ENCODE measurements at regions not wholly inside any gene's neighbourhood (a gene's known extent, or its start where the extent isn't known, plus 50 kb on each side); places are given as distances from the start of the nearest gene placed in this dataset.
"Not testable (repeated sequence)": the region's sequence is repeated elsewhere in the genome, so short reads cannot be mapped to it uniquely, and the experiment has no call there.

DNA sequence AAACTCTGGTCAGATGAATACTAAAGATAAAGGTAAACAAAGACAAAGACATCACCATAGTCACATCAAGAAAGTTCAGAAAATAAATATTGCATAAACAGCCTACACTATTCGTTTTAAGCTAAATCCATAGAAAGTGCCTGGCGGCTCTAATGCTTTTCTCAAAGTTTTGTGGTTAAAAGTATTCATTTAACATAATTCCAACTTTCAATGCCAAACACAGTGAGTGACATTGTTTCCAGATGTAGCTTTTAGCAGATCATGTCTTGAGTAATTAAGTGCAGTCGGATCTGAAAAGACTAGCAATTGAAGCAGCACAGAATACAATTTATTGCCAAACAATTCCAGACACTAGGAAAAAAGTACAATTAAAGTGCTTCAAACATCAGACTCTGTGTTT, 287.1 kb upstream of the ADGRL3 start:
- no peak overlapping the region for H3K4me3 Mint-ChIP-seq
- ATAC-seq (ENCODE audit: low read depth): no peak
- no peaks in the 10 kb centered on the region for H3K27me3 Mint-ChIP-seq
- intact Hi-C loops (cut with micrococcal nuclease): no loop called here
- H3K36me3 Mint-ChIP-seq (ENCODE audit: low read depth): no peaks in the 10 kb centered on the region
- H3K9me3 Mint-ChIP-seq: peaks cover 7% of the 10 kb centered on the region
- ChIA-PET POLR2A (no interaction called here), CTCF (no interaction called here)
- no peak overlapping the region for H3K27ac Mint-ChIP-seq
- DNase-seq: no peak
- no peaks in the 10 kb centered on the region for H3K4me1 Mint-ChIP-seq
- TF ChIP-seq, protein P1, sequence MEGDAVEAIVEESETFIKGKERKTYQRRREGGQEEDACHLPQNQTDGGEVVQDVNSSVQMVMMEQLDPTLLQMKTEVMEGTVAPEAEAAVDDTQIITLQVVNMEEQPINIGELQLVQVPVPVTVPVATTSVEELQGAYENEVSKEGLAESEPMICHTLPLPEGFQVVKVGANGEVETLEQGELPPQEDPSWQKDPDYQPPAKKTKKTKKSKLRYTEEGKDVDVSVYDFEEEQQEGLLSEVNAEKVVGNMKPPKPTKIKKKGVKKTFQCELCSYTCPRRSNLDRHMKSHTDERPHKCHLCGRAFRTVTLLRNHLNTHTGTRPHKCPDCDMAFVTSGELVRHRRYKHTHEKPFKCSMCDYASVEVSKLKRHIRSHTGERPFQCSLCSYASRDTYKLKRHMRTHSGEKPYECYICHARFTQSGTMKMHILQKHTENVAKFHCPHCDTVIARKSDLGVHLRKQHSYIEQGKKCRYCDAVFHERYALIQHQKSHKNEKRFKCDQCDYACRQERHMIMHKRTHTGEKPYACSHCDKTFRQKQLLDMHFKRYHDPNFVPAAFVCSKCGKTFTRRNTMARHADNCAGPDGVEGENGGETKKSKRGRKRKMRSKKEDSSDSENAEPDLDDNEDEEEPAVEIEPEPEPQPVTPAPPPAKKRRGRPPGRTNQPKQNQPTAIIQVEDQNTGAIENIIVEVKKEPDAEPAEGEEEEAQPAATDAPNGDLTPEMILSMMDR (IDR thresholded peaks at IDR 0.05): no peak

DNA sequence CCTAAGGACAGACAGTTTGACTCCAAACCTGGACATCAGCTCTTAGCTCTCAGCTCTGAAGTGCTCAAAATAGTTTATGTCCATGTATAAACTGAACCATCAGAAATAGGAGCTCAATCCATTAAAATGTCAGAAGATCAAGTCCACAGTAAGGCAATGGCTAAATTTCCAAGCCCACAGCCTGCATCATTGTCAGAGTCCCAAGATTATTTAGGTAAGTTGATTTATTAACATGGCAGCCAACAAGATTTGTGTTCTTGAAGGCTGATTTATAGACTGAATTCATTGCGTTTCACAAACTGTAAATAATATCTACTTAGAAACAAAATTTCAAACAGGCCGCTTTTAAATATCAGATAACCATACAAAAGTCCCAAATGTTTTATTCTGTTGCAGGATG, 286.5 kb upstream of the ADGRL3 start:
- H3K27me3 Mint-ChIP-seq: no peaks in the 10 kb centered on the region
- ATAC-seq (ENCODE audit: low read depth) (no peak), DNase-seq (no peak)
- TF ChIP-seq, protein P1 (IDR thresholded peaks at IDR 0.05): no peak
- no peaks in the 10 kb centered on the region for H3K4me1 Mint-ChIP-seq
- ChIA-PET CTCF (no interaction called here), POLR2A (no interaction called here)
- H3K27ac Mint-ChIP-seq: no peak overlapping the region
- no peaks in the 10 kb centered on the region for H3K36me3 Mint-ChIP-seq (ENCODE audit: low read depth)
- intact Hi-C loops (cut with micrococcal nuclease): no loop called here
- no peak overlapping the region for H3K4me3 Mint-ChIP-seq
- H3K9me3 Mint-ChIP-seq: peaks cover 7% of the 10 kb centered on the region

DNA sequence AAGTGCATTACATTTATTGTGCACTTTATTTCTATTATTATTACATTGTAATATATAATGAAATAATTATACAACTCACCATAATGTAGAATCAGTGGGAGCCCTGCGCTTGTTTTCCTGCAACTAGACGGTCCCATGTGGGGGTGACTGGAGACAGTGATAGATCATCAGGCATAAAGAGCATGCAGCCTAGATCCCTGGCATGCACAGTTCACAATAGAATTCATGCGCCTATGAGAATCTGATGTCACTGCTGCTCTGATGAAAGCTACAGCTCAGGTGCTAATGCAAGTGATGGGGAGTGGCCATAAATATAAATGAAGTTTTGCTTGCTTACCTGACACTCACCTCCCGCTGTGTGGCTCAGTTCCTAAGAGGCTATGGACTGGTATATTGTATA, 278.4 kb upstream of the ADGRL3 start:
- DNase-seq; H3K4me1 Mint-ChIP-seq; H3K27me3 Mint-ChIP-seq; H3K9me3 Mint-ChIP-seq; CTCF ChIA-PET; POLR2A ChIA-PET; intact Hi-C loops (cut with micrococcal nuclease); H3K4me3 Mint-ChIP-seq; H3K27ac Mint-ChIP-seq; ATAC-seq (ENCODE audit: low read depth); H3K36me3 Mint-ChIP-seq (ENCODE audit: low read depth): not testable (repeated sequence)

DNA sequence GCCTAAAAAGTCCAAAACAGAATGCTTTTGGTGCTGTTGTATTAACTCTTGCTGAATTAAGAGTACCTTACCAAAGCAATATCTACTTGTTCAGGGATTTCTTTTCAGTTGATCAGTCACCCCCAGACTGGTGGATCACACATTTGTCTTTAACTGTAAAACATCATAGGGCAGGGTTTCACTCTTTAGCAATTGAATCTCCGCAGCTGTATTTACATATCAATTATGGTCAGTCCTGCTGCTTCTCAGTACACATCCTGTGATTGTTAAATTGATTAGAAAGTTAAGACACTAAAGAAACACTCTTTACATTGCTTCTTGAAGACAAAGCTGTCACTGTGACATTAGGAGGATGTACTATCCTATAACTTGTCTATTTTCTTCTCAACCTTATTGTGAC, 277.1 kb upstream of the ADGRL3 start:
- POLR2A ChIA-PET: no interaction called here
- intact Hi-C loops (cut with micrococcal nuclease): no loop called here
- Mint-ChIP-seq H3K36me3 (ENCODE audit: low read depth) (no peaks in the 10 kb centered on the region), H3K4me3 (no peak overlapping the region), H3K27ac (no peak overlapping the region), H3K27me3 (no peaks in the 10 kb centered on the region), H3K4me1 (no peaks in the 10 kb centered on the region), H3K9me3 (peaks cover 2% of the 10 kb centered on the region)
- CTCF ChIA-PET: no interaction called here
- ATAC-seq (ENCODE audit: low read depth) (no peak), DNase-seq (no peak)
- TF ChIP-seq, protein P1 (IDR thresholded peaks at IDR 0.05): no peak

DNA sequence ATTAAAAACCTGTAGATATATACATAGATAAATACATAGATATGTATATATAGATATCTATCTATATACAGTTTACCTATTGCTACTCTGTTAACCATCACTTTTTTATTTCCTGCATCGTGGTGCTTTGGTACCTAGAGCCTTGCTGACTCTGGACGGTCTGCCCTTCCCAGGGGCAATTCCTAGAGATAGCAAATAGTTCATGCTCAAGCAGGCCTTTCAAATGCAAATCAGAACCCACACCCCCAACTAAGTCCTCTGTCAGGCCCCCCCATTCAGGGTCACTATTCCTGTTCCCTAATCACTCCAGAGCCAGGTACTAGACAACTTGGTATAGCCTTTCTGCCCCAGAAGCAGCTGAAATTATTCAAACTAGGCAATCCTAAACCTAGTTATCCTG, 273.5 kb upstream of the ADGRL3 start:
- no peak for ATAC-seq (ENCODE audit: low read depth)
- Mint-ChIP-seq H3K4me1 (no peaks in the 10 kb centered on the region), H3K27me3 (no peaks in the 10 kb centered on the region), H3K27ac (no peak overlapping the region), H3K36me3 (ENCODE audit: low read depth) (no peaks in the 10 kb centered on the region), H3K4me3 (no peak overlapping the region), H3K9me3 (peaks cover 5% of the 10 kb centered on the region)
- DNase-seq: no peak
- CTCF ChIA-PET: no interaction called here
- TF ChIP-seq, protein P1 (IDR thresholded peaks at IDR 0.05): no peak
- POLR2A ChIA-PET: no interaction called here
- intact Hi-C loops (cut with micrococcal nuclease): no loop called here

DNA sequence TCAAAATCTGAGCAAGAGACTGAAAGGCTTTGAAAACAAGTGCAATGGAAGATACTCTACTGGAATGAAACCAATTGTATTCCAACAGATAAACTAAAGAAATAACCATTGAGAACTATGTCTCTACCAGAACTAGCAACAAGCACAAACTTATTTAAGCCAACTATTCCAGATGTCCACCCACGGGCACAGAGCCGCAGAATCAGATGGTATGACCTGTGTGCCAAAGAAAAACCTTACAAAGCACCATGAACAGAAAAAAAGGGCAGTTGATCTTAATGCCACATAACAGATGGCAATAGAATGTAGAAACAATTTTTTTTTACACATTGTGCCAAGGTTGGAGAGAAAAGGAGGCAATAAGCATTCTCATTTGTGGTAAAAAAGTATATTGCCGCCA, 269.3 kb upstream of the ADGRL3 start:
- Mint-ChIP-seq H3K9me3 (peaks cover 3% of the 10 kb centered on the region), H3K4me3 (no peak overlapping the region), H3K27ac (no peak overlapping the region), H3K27me3 (no peaks in the 10 kb centered on the region), H3K4me1 (no peaks in the 10 kb centered on the region), H3K36me3 (ENCODE audit: low read depth) (no peaks in the 10 kb centered on the region)
- DNase-seq (no peak), ATAC-seq (ENCODE audit: low read depth) (no peak)
- TF ChIP-seq, protein P1 (IDR thresholded peaks at IDR 0.05): no peak
- ChIA-PET CTCF (no interaction called here), POLR2A (no interaction called here)
- intact Hi-C loops (cut with micrococcal nuclease): no loop called here
